Skeletal muscle tissue (tissue), 3 donors: ENCODE measurements at regions not wholly inside any gene's neighbourhood (a gene's known extent, or its start where the extent isn't known, plus 50 kb on each side); places are given as distances from the start of the nearest gene placed in this dataset.
"Not testable (repeated sequence)": the region's sequence is repeated elsewhere in the genome, so short reads cannot be mapped to it uniquely, and the experiment has no call there.

Experiments
- H3K27ac ChIP-seq: one replicate; pipeline ENCODE4 v1.7.0; 2013; ENCODE audit warnings: mild to moderate bottlenecking, low read depth, low read length, inconsistent platforms
- H3K27me3 ChIP-seq, 3 donors: one replicate each; pipeline ENCODE4 v1.7.0; 2013; ENCODE audit warnings: low read length in 3 of 3; ENCODE audit not compliant: control insufficient read depth in 3 of 3, insufficient read depth in 3 of 3
- H3K36me3 ChIP-seq, 3 donors: one replicate each; pipeline ENCODE4 v1.7.0; 2013; ENCODE audit warnings: low read length in 3 of 3; ENCODE audit not compliant: control insufficient read depth in 3 of 3, insufficient read depth in 3 of 3
- H3K4me1 ChIP-seq, 3 donors: one replicate each; pipeline ENCODE4 v1.7.0; 2013; ENCODE audit warnings: low read length in 3 of 3, mild to moderate bottlenecking in 3 of 3; ENCODE audit not compliant: control insufficient read depth in 3 of 3, insufficient read depth in 3 of 3
- H3K4me3 ChIP-seq, 3 donors: one replicate each; pipeline ENCODE4 v1.7.0; 2013; ENCODE audit warnings: low read length in 3 of 3
- H3K9ac ChIP-seq, 3 donors: one replicate each; pipeline ENCODE4 v1.7.0; 2013; ENCODE audit warnings: low read length in 3 of 3, mild to moderate bottlenecking in 3 of 3, moderate library complexity in 2 of 3, low read depth in 1 of 3
- H3K9me3 ChIP-seq, 3 donors: one replicate each; pipeline ENCODE4 v1.7.0; 2013; ENCODE audit warnings: low read length in 3 of 3; ENCODE audit not compliant: control insufficient read depth in 3 of 3
- donor health status: Osteomylitis.

GRCh38 chr22:26949193-26949592 is 291.8 kb downstream of the MIAT start:
- Histone ChIP-seq H3K9ac (no peak overlapping the region), H3K36me3 (no peaks in the 10 kb centered on the region), H3K4me3 (no peak overlapping the region), H3K9me3 (no peaks in the 10 kb centered on the region), H3K27me3 (peaks cover 13 to 19% (median 13%) of the 10 kb centered on the region in 3 donors), H3K4me1 (no peaks in the 10 kb centered on the region), H3K27ac (no peak overlapping the region)

- H3K9ac ChIP-seq, H3K4me1 ChIP-seq, H3K36me3 ChIP-seq, H3K4me3 ChIP-seq, H3K27ac ChIP-seq, H3K9me3 ChIP-seq: not testable (repeated sequence)
- H3K27me3 ChIP-seq: peaks cover 25 to 34% (median 26%) of the 10 kb centered on the region in 3 donors
Measured at GRCh38 chr22:26951139-26951538, 293.8 kb downstream of the MIAT start.

DNA sequence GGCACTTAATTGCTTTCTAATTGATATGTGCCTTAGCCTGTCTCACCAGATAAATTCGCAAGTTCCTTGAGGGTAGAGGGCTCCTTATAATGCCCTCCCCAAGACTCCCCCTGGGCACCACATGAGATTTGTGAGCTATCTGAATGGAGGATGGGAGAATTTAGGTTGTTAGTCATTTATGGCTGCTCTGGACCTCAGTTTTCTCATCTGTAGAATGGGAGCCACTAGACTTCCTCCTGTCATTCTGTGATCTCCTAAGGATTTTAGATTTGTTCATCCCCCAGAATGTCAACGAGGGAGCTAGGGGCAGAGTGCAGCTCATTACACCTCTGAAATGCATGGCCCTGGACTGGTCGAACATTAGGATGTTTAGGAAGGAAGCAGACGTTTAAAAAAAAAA is 294.6 kb downstream of the MIAT start:
- Histone ChIP-seq H3K4me1 (no peaks in the 10 kb centered on the region), H3K9ac (no peak overlapping the region), H3K27me3 (peaks cover 26 to 37% (median 27%) of the 10 kb centered on the region in 3 donors), H3K4me3 (no peak overlapping the region), H3K36me3 (no peaks in the 10 kb centered on the region), H3K27ac (no peak overlapping the region), H3K9me3 (no peaks in the 10 kb centered on the region)

- Histone ChIP-seq H3K9me3 (no peaks in the 10 kb centered on the region), H3K27me3 (peaks cover 26 to 42% (median 31%) of the 10 kb centered on the region in 3 donors), H3K4me1 (no peaks in the 10 kb centered on the region), H3K27ac (no peak overlapping the region), H3K4me3 (no peak overlapping the region), H3K36me3 (no peaks in the 10 kb centered on the region), H3K9ac (no peak overlapping the region)
Measured at GRCh38 chr22:26952451-26953011, 295.1 kb downstream of the MIAT start.

DNA sequence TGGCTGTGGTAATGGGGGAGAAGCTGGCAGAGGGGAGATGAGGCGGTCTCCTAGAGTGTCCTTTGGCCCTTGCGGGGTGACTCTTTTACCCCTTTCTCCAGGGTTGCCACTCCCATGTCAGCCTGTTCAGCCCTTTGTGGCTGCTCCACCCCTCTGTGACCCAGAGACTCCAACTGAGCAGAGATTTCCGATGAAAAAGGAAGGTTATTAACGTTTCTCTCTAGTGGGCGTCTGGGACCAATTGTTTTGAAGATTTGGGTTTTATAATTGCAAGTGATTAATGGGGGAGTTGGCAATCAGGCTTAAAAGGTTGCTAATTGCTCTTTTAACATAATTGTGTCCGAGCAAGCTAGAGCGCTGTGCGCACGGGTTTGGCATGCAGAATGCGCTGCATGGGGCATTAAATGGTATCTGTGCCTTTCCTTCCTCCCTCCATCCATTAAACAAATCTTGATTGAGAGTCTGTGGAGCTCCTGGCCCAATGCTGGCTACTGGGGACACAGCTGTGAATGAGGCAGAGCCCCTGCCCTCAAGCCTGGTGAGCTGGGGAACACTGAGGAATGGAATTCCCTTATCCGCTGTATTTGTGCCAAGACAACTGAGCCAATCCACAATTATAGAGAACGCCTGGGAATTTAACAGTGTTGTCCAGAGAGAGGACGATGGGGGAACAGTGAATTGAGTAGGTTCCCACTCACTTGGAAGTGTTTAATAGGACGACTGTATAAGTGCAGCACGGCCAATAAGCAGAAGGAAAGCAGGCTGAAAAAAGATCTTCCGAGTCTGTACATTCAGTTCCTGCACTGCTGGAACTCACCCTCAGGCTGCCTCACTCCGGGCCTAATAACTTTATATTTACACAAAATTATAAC is 295.9 kb downstream of the MIAT start:
- H3K27ac ChIP-seq: no peak overlapping the region
- no peaks in the 10 kb centered on the region for H3K4me1 ChIP-seq
- no peaks in the 10 kb centered on the region for H3K9me3 ChIP-seq
- no peaks in the 10 kb centered on the region for H3K36me3 ChIP-seq
- no peak overlapping the region for H3K4me3 ChIP-seq
- H3K9ac ChIP-seq: no peak overlapping the region
- H3K27me3 ChIP-seq: peaks cover 27 to 46% (median 33%) of the 10 kb centered on the region in 3 donors

DNA sequence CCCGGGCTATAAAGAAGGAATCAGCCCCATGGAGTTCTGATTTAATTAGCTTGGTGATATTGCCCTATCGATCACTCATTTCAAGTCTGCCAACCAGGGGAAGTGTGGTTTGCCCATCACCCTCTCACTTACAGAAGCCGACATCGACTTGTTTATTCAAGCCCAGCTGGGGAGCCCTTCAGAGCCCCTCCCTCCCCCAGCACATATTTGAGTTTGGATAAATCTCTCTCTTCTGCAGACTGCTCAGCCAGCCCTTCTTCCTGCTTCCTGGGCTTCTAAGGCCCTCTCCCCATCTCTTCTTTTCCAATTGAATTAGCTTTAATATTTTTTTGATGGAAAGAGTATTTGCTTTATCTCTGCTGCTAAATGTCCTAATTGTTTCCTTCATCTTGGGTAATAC is 299.0 kb downstream of the MIAT start:
- peaks cover 39 to 63% (median 46%) of the 10 kb centered on the region in 3 donors for H3K27me3 ChIP-seq
- no peak overlapping the region for H3K4me3 ChIP-seq

GRCh38 chr22:26957176-26957575 is 299.8 kb downstream of the MIAT start:
- H3K4me3 ChIP-seq: no peak overlapping the region
- H3K27me3 ChIP-seq: peaks cover 34 to 63% (median 48%) of the 10 kb centered on the region in 3 donors
- H3K36me3 ChIP-seq: no peaks in the 10 kb centered on the region
- H3K9me3 ChIP-seq: no peaks in the 10 kb centered on the region
- no peak overlapping the region for H3K27ac ChIP-seq
- H3K4me1 ChIP-seq: no peaks in the 10 kb centered on the region
- no peak overlapping the region for H3K9ac ChIP-seq

More for the DNA sequence above, 299.0 kb downstream of the MIAT start:
- Histone ChIP-seq H3K9me3 (no peaks in the 10 kb centered on the region), H3K4me1 (no peaks in the 10 kb centered on the region), H3K9ac (no peak overlapping the region), H3K27ac (no peak overlapping the region), H3K36me3 (no peaks in the 10 kb centered on the region)

- Histone ChIP-seq H3K4me1 (no peaks in the 10 kb centered on the region), H3K9ac (no peak overlapping the region), H3K9me3 (no peaks in the 10 kb centered on the region), H3K36me3 (no peaks in the 10 kb centered on the region), H3K27me3 (peaks cover 34 to 57% (median 47%) of the 10 kb centered on the region in 3 donors), H3K4me3 (no peak overlapping the region), H3K27ac (no peak overlapping the region)
Measured at GRCh38 chr22:26957897-26958296, 300.5 kb downstream of the MIAT start.

DNA sequence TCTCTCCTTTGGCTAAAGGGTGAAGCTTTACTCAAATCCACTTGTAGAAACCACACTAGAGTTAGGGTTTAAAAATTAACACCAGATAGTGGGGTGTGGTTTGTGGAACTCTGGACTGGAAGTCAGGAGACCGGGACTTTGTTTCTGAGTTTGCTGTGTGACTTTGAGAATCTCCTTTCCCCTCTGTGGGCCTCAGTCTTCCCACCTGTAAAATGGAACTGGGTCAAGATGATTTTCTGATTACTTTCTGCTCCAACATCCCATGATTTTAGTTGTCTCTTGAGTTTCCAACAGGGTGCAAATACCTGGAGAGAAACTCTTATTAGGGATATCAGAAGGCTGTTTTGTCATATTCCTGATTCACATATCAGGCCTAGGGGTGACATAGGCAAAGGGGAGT is 301.0 kb downstream of the MIAT start:
- peaks cover 34 to 52% (median 43%) of the 10 kb centered on the region in 3 donors for H3K27me3 ChIP-seq
- no peak overlapping the region for H3K9ac ChIP-seq
- no peaks in the 10 kb centered on the region for H3K36me3 ChIP-seq
- no peak overlapping the region for H3K4me3 ChIP-seq
- no peaks in the 10 kb centered on the region for H3K9me3 ChIP-seq
- no peaks in the 10 kb centered on the region for H3K4me1 ChIP-seq
- no peak overlapping the region for H3K27ac ChIP-seq

- no peaks in the 10 kb centered on the region for H3K4me1 ChIP-seq
- no peak overlapping the region for H3K4me3 ChIP-seq
- H3K9me3 ChIP-seq: no peaks in the 10 kb centered on the region
- no peak overlapping the region for H3K27ac ChIP-seq
- H3K27me3 ChIP-seq: peaks cover 0 to 16% (median 11%) of the 10 kb centered on the region in 3 donors
- H3K36me3 ChIP-seq: no peaks in the 10 kb centered on the region
- H3K9ac ChIP-seq: no peak overlapping the region
Measured at GRCh38 chr22:26964642-26965041, 307.3 kb downstream of the MIAT start.
